ENCODE measurements at regions not wholly inside any gene's neighbourhood (a gene's known extent, or its start where the extent isn't known, plus 50 kb on each side); places are given as distances from the start of the nearest gene placed in this dataset.
"Not testable (repeated sequence)": the region's sequence is repeated elsewhere in the genome, so short reads cannot be mapped to it uniquely, and the experiment has no call there.

- not testable (repeated sequence) for TF ChIP-seq CEBPB (IDR thresholded peaks at IDR 0.05; ENCODE audit: low read depth, low read length); CTCF (conservative IDR thresholded peaks at IDR 0.05; ENCODE audit: low read depth, low read length); POLR2A (IDR thresholded peaks at IDR 0.05; ENCODE audit: low read depth, low read length); RCOR1 (IDR thresholded peaks at IDR 0.05; ENCODE audit: insufficient replicate concordance, low read length); MAZ (IDR thresholded peaks at IDR 0.05; ENCODE audit: borderline replicate concordance, low read depth, low read length); SMC3 (IDR thresholded peaks at IDR 0.05; ENCODE audit: low read depth, low read length); RAD21 (IDR thresholded peaks at IDR 0.05; ENCODE audit: low read length); CHD1 (IDR thresholded peaks at IDR 0.05; ENCODE audit: low read depth, low read length); MAFK (IDR thresholded peaks at IDR 0.05; ENCODE audit: low read depth, low read length); FOS (IDR thresholded peaks at IDR 0.05; ENCODE audit: low read depth, low read length)
- TF ChIP-seq, protein P1, sequence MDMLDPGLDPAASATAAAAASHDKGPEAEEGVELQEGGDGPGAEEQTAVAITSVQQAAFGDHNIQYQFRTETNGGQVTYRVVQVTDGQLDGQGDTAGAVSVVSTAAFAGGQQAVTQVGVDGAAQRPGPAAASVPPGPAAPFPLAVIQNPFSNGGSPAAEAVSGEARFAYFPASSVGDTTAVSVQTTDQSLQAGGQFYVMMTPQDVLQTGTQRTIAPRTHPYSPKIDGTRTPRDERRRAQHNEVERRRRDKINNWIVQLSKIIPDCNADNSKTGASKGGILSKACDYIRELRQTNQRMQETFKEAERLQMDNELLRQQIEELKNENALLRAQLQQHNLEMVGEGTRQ (IDR thresholded peaks at IDR 0.05; ENCODE audit: low read depth, low read length) = not testable (repeated sequence)
Observed at GRCh38 chr2:91575701-91576100, 2884.2 kb downstream of the RPIA start.

Measured in IMR-90 (cell line).